ENCODE measurements at regions not wholly inside any gene's neighbourhood (a gene's known extent, or its start where the extent isn't known, plus 50 kb on each side); places are given as distances from the start of the nearest gene placed in this dataset.

DNA sequence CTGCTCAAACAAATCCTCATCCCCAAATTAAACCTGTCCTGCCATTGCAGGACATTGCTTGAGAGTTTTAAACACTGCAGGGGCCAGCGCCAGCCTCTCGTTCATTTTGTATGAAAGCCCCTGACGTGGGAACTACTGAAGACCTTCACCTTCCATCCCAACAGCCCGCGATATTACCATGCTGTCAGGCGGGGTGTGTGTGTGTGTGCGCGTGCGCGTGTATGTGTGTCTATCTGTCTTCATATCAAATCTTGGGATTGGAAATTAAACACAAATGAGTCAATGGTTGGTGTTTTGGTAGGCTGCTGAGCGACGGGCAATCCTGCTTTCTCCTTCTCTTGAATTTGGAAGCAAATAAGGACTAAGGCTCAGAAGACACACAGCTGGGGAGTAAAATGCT, 776.9 kb downstream of the TBC1D22A start:
- intact Hi-C loops (cut with micrococcal nuclease): no loop called here
- no peak overlapping the region for H3K4me2 ChIP-seq (ENCODE audit: low read length)
- no peaks in the 10 kb centered on the region for H3K9me2 ChIP-seq (ENCODE audit: insufficient read depth)
- ChIA-PET RAD21 (ENCODE audit: low non-redundant PET in 1 of 2, low total read pairs in 2 of 2, uncharacterized antibody in 2 of 2, unreplicated experiment in 2 of 2) (no interaction called here), POLR2A (no interaction called here), CTCF (interaction anchor here (0.9 kb wide), 1 partner anchor 24 kb away, joined by 3 read pairs; no protein-coding TSS in a partner anchor)
- no peaks in the 10 kb centered on the region for H3K36me3 ChIP-seq (ENCODE audit: control insufficient read depth in 1 of 2, insufficient read depth in 2 of 2, low read length in 2 of 2)
- no peaks in the 10 kb centered on the region for H3K27me3 ChIP-seq (ENCODE audit: insufficient read depth, low read length)
- no peak overlapping the region for H3K27ac ChIP-seq (ENCODE audit: low read depth, low read length)
- H4K20me1 ChIP-seq (ENCODE audit: insufficient read depth): no peaks in the 10 kb centered on the region
- H2AFZ ChIP-seq (ENCODE audit: low read depth, low read length, poor library complexity, severe bottlenecking): no peak overlapping the region
- TF ChIP-seq JUND (IDR thresholded peaks at IDR 0.05) (no peak), CEBPB (IDR thresholded peaks at IDR 0.05; ENCODE audit: low read depth) (no peak), EZH2 (IDR thresholded peaks at IDR 0.05) (no peak), ATF3 (IDR thresholded peaks at IDR 0.05) (no peak)
- TF ChIP-seq, protein P1, sequence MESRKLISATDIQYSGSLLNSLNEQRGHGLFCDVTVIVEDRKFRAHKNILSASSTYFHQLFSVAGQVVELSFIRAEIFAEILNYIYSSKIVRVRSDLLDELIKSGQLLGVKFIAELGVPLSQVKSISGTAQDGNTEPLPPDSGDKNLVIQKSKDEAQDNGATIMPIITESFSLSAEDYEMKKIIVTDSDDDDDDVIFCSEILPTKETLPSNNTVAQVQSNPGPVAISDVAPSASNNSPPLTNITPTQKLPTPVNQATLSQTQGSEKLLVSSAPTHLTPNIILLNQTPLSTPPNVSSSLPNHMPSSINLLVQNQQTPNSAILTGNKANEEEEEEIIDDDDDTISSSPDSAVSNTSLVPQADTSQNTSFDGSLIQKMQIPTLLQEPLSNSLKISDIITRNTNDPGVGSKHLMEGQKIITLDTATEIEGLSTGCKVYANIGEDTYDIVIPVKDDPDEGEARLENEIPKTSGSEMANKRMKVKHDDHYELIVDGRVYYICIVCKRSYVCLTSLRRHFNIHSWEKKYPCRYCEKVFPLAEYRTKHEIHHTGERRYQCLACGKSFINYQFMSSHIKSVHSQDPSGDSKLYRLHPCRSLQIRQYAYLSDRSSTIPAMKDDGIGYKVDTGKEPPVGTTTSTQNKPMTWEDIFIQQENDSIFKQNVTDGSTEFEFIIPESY (IDR thresholded peaks at IDR 0.05; ENCODE audit: extremely low read depth, insufficient replicate concordance, low read length): no peak
- TF ChIP-seq, protein P2, sequence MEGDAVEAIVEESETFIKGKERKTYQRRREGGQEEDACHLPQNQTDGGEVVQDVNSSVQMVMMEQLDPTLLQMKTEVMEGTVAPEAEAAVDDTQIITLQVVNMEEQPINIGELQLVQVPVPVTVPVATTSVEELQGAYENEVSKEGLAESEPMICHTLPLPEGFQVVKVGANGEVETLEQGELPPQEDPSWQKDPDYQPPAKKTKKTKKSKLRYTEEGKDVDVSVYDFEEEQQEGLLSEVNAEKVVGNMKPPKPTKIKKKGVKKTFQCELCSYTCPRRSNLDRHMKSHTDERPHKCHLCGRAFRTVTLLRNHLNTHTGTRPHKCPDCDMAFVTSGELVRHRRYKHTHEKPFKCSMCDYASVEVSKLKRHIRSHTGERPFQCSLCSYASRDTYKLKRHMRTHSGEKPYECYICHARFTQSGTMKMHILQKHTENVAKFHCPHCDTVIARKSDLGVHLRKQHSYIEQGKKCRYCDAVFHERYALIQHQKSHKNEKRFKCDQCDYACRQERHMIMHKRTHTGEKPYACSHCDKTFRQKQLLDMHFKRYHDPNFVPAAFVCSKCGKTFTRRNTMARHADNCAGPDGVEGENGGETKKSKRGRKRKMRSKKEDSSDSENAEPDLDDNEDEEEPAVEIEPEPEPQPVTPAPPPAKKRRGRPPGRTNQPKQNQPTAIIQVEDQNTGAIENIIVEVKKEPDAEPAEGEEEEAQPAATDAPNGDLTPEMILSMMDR (IDR thresholded peaks at IDR 0.05 in 2 of 3, conservative IDR thresholded peaks at IDR 0.05 in 1 of 3; ENCODE audit: borderline replicate concordance in 1 of 3, insufficient read depth in 1 of 3, low read depth in 2 of 3, low read length in 2 of 3): no peak
- BruUV-seq (replicated peaks): no TSS peak
- no peaks in the 10 kb centered on the region for H3K4me1 ChIP-seq (ENCODE audit: control insufficient read depth in 1 of 2, insufficient read depth in 2 of 2, low read length in 2 of 2)
- DNase-seq (ENCODE audit: low read depth, low spot score) (no peak), ATAC-seq (no peak)
- H3K9me3 ChIP-seq (ENCODE audit: control insufficient read depth in 1 of 2, insufficient read depth in 1 of 2, low read depth in 1 of 2, low read length in 2 of 2): no peaks in the 10 kb centered on the region
- H3K4me3 ChIP-seq (replicated peaks in 1 of 2; ENCODE audit: low read depth in 1 of 2, low read length in 2 of 2): no peak overlapping the region
- no peak overlapping the region for H3K9ac ChIP-seq (ENCODE audit: low read length)
- H3K79me2 ChIP-seq (ENCODE audit: insufficient read depth, low read length): no peaks in the 10 kb centered on the region
